Progenitor cell of endocrine pancreas (in vitro differentiated cells): ENCODE measurements at regions not wholly inside any gene's neighbourhood (a gene's known extent, or its start where the extent isn't known, plus 50 kb on each side); places are given as distances from the start of the nearest gene placed in this dataset.

Experiments
- DNase-seq: peaks from one replicate; pipeline ENCODE4 v3.0.0; 2021; ENCODE audit warnings: low spot score; ENCODE audit not compliant: unreplicated experiment
- H3K27ac Mint-ChIP-seq: 2 replicates; pipeline ENCODE4 v1.8.0; 2021; ENCODE audit warnings: mild to moderate bottlenecking, moderate library complexity, mixed read lengths
- H3K27me3 Mint-ChIP-seq: 2 replicates; pipeline ENCODE4 v1.8.0; 2021; ENCODE audit warnings: mixed read lengths
- H3K36me3 Mint-ChIP-seq: 2 replicates; pipeline ENCODE4 v1.8.0; 2022; ENCODE audit warnings: mixed read lengths; ENCODE audit not compliant: insufficient read depth
- H3K4me1 Mint-ChIP-seq: 2 replicates; pipeline ENCODE4 v1.8.0; 2021; ENCODE audit warnings: low read depth, mixed read lengths
- H3K4me3 Mint-ChIP-seq: 2 replicates; pipeline ENCODE4 v1.8.0; 2021; ENCODE audit warnings: low read depth, mild to moderate bottlenecking, moderate library complexity, mixed read lengths
- H3K9me3 Mint-ChIP-seq: 2 replicates; pipeline ENCODE4 v1.8.0; 2021; ENCODE audit warnings: low read depth, mixed read lengths
- TF ChIP-seq, protein P1 (sequence below): fragments of 200-600 bp; sonication (generic); IDR thresholded peaks from one replicate; pipeline ENCODE4 v1.5.0; 2021; ENCODE audit warnings: antibody characterized with exemption, mild to moderate bottlenecking; ENCODE audit not compliant: unreplicated experiment

GRCh38 chr3:104591776-104592175 is 774.9 kb upstream of the ALCAM start:
- no peak overlapping the region for H3K27ac Mint-ChIP-seq
- TF ChIP-seq, protein P1, sequence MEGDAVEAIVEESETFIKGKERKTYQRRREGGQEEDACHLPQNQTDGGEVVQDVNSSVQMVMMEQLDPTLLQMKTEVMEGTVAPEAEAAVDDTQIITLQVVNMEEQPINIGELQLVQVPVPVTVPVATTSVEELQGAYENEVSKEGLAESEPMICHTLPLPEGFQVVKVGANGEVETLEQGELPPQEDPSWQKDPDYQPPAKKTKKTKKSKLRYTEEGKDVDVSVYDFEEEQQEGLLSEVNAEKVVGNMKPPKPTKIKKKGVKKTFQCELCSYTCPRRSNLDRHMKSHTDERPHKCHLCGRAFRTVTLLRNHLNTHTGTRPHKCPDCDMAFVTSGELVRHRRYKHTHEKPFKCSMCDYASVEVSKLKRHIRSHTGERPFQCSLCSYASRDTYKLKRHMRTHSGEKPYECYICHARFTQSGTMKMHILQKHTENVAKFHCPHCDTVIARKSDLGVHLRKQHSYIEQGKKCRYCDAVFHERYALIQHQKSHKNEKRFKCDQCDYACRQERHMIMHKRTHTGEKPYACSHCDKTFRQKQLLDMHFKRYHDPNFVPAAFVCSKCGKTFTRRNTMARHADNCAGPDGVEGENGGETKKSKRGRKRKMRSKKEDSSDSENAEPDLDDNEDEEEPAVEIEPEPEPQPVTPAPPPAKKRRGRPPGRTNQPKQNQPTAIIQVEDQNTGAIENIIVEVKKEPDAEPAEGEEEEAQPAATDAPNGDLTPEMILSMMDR = no peak
- DNase-seq = no peak
- no peak overlapping the region for H3K4me3 Mint-ChIP-seq
- no peaks in the 10 kb centered on the region for H3K27me3 Mint-ChIP-seq
- H3K4me1 Mint-ChIP-seq = no peaks in the 10 kb centered on the region
- H3K36me3 Mint-ChIP-seq = no peaks in the 10 kb centered on the region
- peaks cover 9% of the 10 kb centered on the region for H3K9me3 Mint-ChIP-seq

DNA sequence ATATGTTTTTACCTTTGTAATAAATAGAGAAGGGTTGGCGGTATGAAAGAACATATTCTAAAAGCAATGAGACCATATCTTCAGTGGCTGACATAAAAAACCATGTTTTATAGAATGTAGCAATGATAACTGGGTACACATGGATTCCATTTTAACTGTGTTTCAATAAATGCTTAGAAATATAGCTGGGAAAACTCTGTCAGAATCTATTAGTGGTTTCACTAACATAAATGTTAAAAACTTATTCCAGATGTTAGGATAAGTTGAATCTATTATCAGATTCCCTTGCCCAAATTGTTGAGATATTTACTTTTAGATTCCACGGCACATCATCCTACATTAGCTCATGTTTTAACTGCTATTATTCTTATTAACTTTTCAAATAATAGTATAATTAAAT is 772.2 kb upstream of the ALCAM start:
- Mint-ChIP-seq H3K27ac (no peak overlapping the region), H3K9me3 (peaks cover 7% of the 10 kb centered on the region), H3K4me3 (no peak overlapping the region), H3K36me3 (no peaks in the 10 kb centered on the region), H3K4me1 (peaks cover 8% of the 10 kb centered on the region), H3K27me3 (no peaks in the 10 kb centered on the region)
- no peak for DNase-seq
- TF ChIP-seq, protein P1 = no peak

- Mint-ChIP-seq H3K4me3 (no peak overlapping the region), H3K4me1 (peaks cover 8% of the 10 kb centered on the region), H3K27ac (no peak overlapping the region), H3K9me3 (no peaks in the 10 kb centered on the region), H3K36me3 (no peaks in the 10 kb centered on the region), H3K27me3 (no peaks in the 10 kb centered on the region)
- DNase-seq = no peak
- TF ChIP-seq, protein P1 = no peak
Measured at GRCh38 chr3:104596054-104596453, 770.7 kb upstream of the ALCAM start.

- Mint-ChIP-seq H3K36me3 (no peaks in the 10 kb centered on the region), H3K4me3 (no peak overlapping the region), H3K27ac (no peak overlapping the region), H3K27me3 (no peaks in the 10 kb centered on the region), H3K4me1 (peaks cover 8% of the 10 kb centered on the region), H3K9me3 (no peaks in the 10 kb centered on the region)
- no peak for DNase-seq
- TF ChIP-seq, protein P1 = peak; percentile 66
Measured at GRCh38 chr3:104596551-104596950, 770.2 kb upstream of the ALCAM start.

- DNase-seq = no peak
- Mint-ChIP-seq H3K4me1 (peaks cover 8% of the 10 kb centered on the region), H3K27me3 (no peaks in the 10 kb centered on the region), H3K36me3 (no peaks in the 10 kb centered on the region), H3K27ac (no peak overlapping the region), H3K4me3 (no peak overlapping the region), H3K9me3 (no peaks in the 10 kb centered on the region)
- TF ChIP-seq, protein P1 = no peak
Measured at GRCh38 chr3:104598848-104599511, 767.7 kb upstream of the ALCAM start.
